ENCODE measurements at regions not wholly inside any gene's neighbourhood (a gene's known extent, or its start where the extent isn't known, plus 50 kb on each side); places are given as distances from the start of the nearest gene placed in this dataset.

- TF ChIP-seq, protein P1, sequence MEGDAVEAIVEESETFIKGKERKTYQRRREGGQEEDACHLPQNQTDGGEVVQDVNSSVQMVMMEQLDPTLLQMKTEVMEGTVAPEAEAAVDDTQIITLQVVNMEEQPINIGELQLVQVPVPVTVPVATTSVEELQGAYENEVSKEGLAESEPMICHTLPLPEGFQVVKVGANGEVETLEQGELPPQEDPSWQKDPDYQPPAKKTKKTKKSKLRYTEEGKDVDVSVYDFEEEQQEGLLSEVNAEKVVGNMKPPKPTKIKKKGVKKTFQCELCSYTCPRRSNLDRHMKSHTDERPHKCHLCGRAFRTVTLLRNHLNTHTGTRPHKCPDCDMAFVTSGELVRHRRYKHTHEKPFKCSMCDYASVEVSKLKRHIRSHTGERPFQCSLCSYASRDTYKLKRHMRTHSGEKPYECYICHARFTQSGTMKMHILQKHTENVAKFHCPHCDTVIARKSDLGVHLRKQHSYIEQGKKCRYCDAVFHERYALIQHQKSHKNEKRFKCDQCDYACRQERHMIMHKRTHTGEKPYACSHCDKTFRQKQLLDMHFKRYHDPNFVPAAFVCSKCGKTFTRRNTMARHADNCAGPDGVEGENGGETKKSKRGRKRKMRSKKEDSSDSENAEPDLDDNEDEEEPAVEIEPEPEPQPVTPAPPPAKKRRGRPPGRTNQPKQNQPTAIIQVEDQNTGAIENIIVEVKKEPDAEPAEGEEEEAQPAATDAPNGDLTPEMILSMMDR (IDR thresholded peaks at IDR 0.05), result peak; percentile 49 to 76 (median 60)
- no peak for TF ChIP-seq POLR2AphosphoS5 (IDR thresholded peaks at IDR 0.05)
Measured at GRCh38 chr1:104780470-104781078, 1030.9 kb downstream of the AMY1C start.
